BLaER1 (cell line): ENCODE measurements at regions not wholly inside any gene's neighbourhood (a gene's known extent, or its start where the extent isn't known, plus 50 kb on each side); places are given as distances from the start of the nearest gene placed in this dataset.

Experiments
- H3K27ac ChIP-seq: shearing (Covaris generic); formaldehyde crosslinking; 2 replicates; pipeline ENCODE4 v1.8.1; 2022
- H3K27me3 ChIP-seq: shearing (Covaris generic); formaldehyde crosslinking; 2 replicates; pipeline ENCODE4 v1.8.1; 2022
- H3K36me3 ChIP-seq: shearing (Covaris generic); formaldehyde crosslinking; 2 replicates; pipeline ENCODE4 v1.8.1; 2022
- H3K4me1 ChIP-seq: shearing (Covaris generic); formaldehyde crosslinking; 2 replicates; pipeline ENCODE4 v1.8.1; 2022
- H3K4me2 ChIP-seq: shearing (Covaris generic); formaldehyde crosslinking; 2 replicates; pipeline ENCODE4 v1.8.1; 2022
- H3K4me3 ChIP-seq: shearing (Covaris generic); formaldehyde crosslinking; 2 replicates; pipeline ENCODE4 v1.8.1; 2022
- H3K9ac ChIP-seq: shearing (Covaris generic); formaldehyde crosslinking; 2 replicates; pipeline ENCODE4 v1.8.1; 2022
- H3K9me3 ChIP-seq: shearing (Covaris generic); formaldehyde crosslinking; 2 replicates; pipeline ENCODE4 v1.8.1; 2022
- H4K20me1 ChIP-seq: shearing (Covaris generic); formaldehyde crosslinking; 2 replicates; pipeline ENCODE4 v1.8.1; 2022
- Cebpa-rat ChIP-seq: shearing (Covaris generic); IDR thresholded peaks from 2 replicates; pipeline ENCODE4 v1.8.1; 2022

GRCh38 chr1:54462597-54463258, 56.5 kb upstream of the SSBP3 start:
- Histone ChIP-seq H3K9me3 (peaks cover 8% of the 10 kb centered on the region; the same call in 1 of the 2 replicates), H4K20me1 (no peaks in the 10 kb centered on the region), H3K36me3 (no peaks in the 10 kb centered on the region), H3K27me3 (no peaks in the 10 kb centered on the region), H3K4me3 (no peak overlapping the region), H3K4me2 (peak overlapping the region; percentile 88), H3K4me1 (peaks cover 70% of the 10 kb centered on the region), H3K9ac (no peak overlapping the region), H3K27ac (peak overlapping the region; percentile 64)
- no peak for TF ChIP-seq Cebpa-rat

GRCh38 chr1:54461731-54462596, 55.8 kb upstream of the SSBP3 start:
- peaks cover 8% of the 10 kb centered on the region; the same call in 1 of the 2 replicates for H3K9me3 ChIP-seq
- H3K9ac ChIP-seq = no peak overlapping the region
- H4K20me1 ChIP-seq = no peaks in the 10 kb centered on the region
- no peak for TF ChIP-seq Cebpa-rat
- H3K4me2 ChIP-seq = peak overlapping the region; percentile 88
- H3K27ac ChIP-seq = peak overlapping the region; percentile 64; the same call in 1 of the 2 replicates
- H3K36me3 ChIP-seq = no peaks in the 10 kb centered on the region
- no peak overlapping the region for H3K4me3 ChIP-seq
- peaks cover 74% of the 10 kb centered on the region for H3K4me1 ChIP-seq
- no peaks in the 10 kb centered on the region for H3K27me3 ChIP-seq

GRCh38 chr1:54460861-54461387, 54.7 kb upstream of the SSBP3 start:
- H4K20me1 ChIP-seq = no peaks in the 10 kb centered on the region
- H3K36me3 ChIP-seq = no peaks in the 10 kb centered on the region
- TF ChIP-seq Cebpa-rat = no peak
- H3K27ac ChIP-seq = peak overlapping the region; percentile 64; the same call in 1 of the 2 replicates
- H3K4me1 ChIP-seq = peaks cover 77% of the 10 kb centered on the region
- H3K4me2 ChIP-seq = peak overlapping the region; percentile 88
- no peaks in the 10 kb centered on the region for H3K9me3 ChIP-seq
- no peak overlapping the region for H3K9ac ChIP-seq
- H3K4me3 ChIP-seq = no peak overlapping the region
- no peaks in the 10 kb centered on the region for H3K27me3 ChIP-seq

DNA sequence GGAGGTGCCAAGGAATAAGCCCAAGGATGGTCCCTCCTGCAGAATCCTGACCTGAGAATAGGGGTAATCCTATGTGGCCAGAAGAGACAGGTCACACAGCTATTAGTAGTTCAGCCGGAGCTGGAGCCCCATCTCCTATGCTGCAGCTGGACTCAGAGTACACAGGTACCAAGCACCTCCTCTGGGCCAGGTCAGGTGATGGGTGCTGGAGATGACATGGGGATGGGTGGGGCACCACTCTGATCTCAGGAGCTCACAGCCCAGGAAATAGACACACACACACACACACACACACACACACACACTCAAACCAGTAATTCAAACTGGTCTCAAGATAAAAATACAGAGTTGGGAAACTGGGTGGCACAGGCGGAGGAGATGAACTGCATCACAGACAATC, 54.2 kb upstream of the SSBP3 start:
- no peak for TF ChIP-seq Cebpa-rat
- Histone ChIP-seq H4K20me1 (no peaks in the 10 kb centered on the region), H3K9me3 (no peaks in the 10 kb centered on the region), H3K36me3 (no peaks in the 10 kb centered on the region), H3K4me2 (peak overlapping the region; percentile 88), H3K4me3 (peak overlapping the region; percentile 34; the same call in 1 of the 2 replicates), H3K27ac (peak overlapping the region; percentile 64; the same call in 1 of the 2 replicates), H3K4me1 (peaks cover 71% of the 10 kb centered on the region), H3K27me3 (no peaks in the 10 kb centered on the region), H3K9ac (no peak overlapping the region)

DNA sequence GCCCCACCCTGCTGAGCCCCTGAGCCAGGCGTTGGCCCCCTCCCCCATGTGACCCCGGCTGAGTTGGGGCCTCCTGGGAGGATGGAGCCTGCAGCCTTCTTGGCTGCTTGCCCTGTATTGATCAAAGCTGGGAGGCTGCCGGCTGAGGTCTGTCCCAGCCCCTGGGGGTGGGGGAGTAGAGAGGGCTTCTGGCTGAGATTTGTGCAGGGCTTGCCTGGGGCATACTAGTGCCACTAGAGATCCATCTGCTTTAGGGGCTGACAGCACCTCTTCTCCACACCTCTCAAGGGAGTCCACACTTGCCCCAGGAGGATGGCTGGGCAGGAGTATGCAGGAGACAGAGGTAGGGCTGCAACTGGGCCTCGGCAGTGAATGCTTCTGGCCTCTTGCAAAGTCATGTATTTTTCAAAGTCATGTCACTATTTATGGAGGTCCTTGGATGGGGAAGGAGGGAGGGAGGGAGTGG, 53.6 kb upstream of the SSBP3 start:
- no peaks in the 10 kb centered on the region for H3K9me3 ChIP-seq
- H3K4me2 ChIP-seq = peak overlapping the region; percentile 88
- peak overlapping the region; percentile 34; the same call in 1 of the 2 replicates for H3K4me3 ChIP-seq
- no peaks in the 10 kb centered on the region for H3K36me3 ChIP-seq
- no peak for TF ChIP-seq Cebpa-rat
- H4K20me1 ChIP-seq = no peaks in the 10 kb centered on the region
- no peak overlapping the region; the same call in 1 of the 2 replicates for H3K9ac ChIP-seq
- H3K4me1 ChIP-seq = peaks cover 65% of the 10 kb centered on the region
- no peaks in the 10 kb centered on the region for H3K27me3 ChIP-seq
- H3K27ac ChIP-seq = peak overlapping the region; percentile 71

- Histone ChIP-seq H3K4me2 (peak overlapping the region; percentile 88), H3K27me3 (no peaks in the 10 kb centered on the region), H3K9ac (peak overlapping the region; percentile 53; the same call in 1 of the 2 replicates), H3K36me3 (no peaks in the 10 kb centered on the region), H3K4me1 (peaks cover 59% of the 10 kb centered on the region), H3K27ac (peak overlapping the region; percentile 71), H3K4me3 (no peak overlapping the region), H4K20me1 (no peaks in the 10 kb centered on the region), H3K9me3 (no peaks in the 10 kb centered on the region)
- no peak for TF ChIP-seq Cebpa-rat
These were observed 52.9 kb upstream of the SSBP3 start for GRCh38 chr1:54459140-54459539.

GRCh38 chr1:54456921-54457529, 50.8 kb upstream of the SSBP3 start:
- Histone ChIP-seq H3K36me3 (no peaks in the 10 kb centered on the region), H3K27ac (no peak overlapping the region), H3K4me3 (no peak overlapping the region), H3K27me3 (no peaks in the 10 kb centered on the region), H3K9ac (no peak overlapping the region), H3K4me1 (peaks cover 38% of the 10 kb centered on the region), H3K9me3 (no peaks in the 10 kb centered on the region), H4K20me1 (no peaks in the 10 kb centered on the region), H3K4me2 (no peak overlapping the region)
- TF ChIP-seq Cebpa-rat = no peak

DNA sequence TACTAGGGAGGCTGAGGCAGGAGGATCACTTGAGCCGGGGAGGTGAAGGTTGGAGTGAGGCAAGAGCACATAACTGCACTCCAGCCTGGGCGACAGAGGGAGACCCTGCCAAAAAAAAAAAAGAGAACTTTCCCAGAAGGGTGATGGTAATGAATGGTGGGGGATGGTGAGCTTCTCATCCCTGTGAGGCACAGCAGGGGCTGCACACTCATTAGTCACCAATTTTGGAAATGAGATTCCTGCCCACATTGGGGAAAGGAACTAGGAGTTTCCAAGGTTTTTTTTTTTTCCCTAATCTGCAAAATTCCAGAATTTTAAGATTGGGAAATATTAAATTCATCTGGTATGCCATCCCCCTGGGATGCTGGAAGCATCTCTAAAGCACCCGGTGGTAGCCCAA, 50.2 kb upstream of the SSBP3 start:
- H3K9ac ChIP-seq = no peak overlapping the region
- no peak overlapping the region for H3K4me3 ChIP-seq
- TF ChIP-seq Cebpa-rat = no peak
- no peaks in the 10 kb centered on the region for H3K9me3 ChIP-seq
- H3K4me1 ChIP-seq = peaks cover 31% of the 10 kb centered on the region
- H3K27ac ChIP-seq = no peak overlapping the region
- no peaks in the 10 kb centered on the region for H3K27me3 ChIP-seq
- H4K20me1 ChIP-seq = no peaks in the 10 kb centered on the region
- H3K4me2 ChIP-seq = no peak overlapping the region
- H3K36me3 ChIP-seq = no peaks in the 10 kb centered on the region
